ENCODE measurements at regions not wholly inside any gene's neighbourhood (a gene's known extent, or its start where the extent isn't known, plus 50 kb on each side); places are given as distances from the start of the nearest gene placed in this dataset.

DNA sequence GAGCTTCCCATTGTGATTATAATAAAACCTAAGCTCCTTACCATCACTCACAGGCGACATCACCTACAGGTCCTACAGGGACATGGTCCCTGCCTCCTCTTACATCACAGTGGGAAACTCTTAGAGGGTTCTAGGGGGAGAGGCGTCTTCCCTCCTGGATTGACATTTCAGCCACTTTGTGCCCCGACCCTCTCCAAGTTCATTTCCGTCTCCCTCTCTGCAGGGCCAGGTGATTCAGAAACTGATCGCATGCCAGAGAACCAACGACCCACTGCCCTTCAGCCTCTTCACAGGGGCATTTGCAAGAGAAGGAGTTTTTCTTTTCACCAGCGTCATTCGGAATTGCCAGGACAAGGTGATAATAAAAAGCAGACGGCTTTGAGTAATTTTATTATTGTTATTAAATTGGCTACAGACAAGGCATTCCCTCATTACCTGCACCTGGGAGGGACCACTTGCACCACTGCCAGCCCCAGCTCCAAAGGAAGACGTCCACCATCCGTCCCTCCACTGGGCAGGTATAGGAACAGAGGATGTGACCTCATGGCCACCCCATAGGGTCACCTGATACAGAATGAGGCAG is 85.8 kb upstream of the CUX1 start:
- TF ChIP-seq, protein P1, sequence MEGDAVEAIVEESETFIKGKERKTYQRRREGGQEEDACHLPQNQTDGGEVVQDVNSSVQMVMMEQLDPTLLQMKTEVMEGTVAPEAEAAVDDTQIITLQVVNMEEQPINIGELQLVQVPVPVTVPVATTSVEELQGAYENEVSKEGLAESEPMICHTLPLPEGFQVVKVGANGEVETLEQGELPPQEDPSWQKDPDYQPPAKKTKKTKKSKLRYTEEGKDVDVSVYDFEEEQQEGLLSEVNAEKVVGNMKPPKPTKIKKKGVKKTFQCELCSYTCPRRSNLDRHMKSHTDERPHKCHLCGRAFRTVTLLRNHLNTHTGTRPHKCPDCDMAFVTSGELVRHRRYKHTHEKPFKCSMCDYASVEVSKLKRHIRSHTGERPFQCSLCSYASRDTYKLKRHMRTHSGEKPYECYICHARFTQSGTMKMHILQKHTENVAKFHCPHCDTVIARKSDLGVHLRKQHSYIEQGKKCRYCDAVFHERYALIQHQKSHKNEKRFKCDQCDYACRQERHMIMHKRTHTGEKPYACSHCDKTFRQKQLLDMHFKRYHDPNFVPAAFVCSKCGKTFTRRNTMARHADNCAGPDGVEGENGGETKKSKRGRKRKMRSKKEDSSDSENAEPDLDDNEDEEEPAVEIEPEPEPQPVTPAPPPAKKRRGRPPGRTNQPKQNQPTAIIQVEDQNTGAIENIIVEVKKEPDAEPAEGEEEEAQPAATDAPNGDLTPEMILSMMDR (conservative IDR thresholded peaks at IDR 0.05; ENCODE audit: low read length), result no peak
- no peak overlapping the region for H3K4me3 ChIP-seq (ENCODE audit: low read length)
- no peak for DNase-seq (ENCODE audit: low read depth)

DNA sequence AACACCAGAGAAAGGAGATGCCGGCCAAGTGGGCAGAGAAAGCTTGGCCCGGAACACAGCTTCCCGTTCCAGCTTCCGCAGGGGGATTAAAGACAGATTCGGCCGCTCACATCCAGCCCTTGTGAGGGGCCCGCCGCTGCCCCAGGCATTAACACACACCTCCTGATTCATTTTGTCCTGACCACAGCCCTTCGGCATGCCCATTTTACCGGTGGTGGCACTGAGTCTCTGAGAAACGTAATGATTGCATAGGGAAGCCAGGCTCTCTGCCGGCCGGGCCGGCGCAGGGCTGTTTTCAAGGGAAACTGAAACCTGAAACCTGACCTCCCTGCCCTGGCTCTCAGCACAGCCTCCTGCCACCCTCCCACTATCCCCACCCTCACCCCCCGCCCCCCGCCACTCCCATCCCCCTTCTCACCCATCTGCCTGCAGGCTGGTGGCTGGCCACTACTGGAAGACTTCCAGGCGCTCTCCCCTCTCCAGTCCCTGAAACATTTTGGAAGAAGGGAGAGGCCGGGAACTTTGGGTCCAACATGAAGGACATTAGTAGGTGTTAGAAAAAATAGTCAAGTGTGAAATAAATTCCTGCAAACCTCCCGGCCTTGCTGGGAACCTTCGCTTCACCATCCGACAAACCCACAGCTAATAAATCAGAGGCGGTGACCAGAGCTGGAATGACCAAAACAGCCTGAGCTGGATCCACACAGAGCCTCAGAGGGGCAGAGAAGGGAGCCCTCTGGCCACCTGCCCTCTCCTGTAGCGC is 83.5 kb upstream of the CUX1 start:
- peak; percentile 45 for DNase-seq (ENCODE audit: low read depth)
- H3K4me3 ChIP-seq (ENCODE audit: low read length), result peak overlapping the region; percentile 46

DNA sequence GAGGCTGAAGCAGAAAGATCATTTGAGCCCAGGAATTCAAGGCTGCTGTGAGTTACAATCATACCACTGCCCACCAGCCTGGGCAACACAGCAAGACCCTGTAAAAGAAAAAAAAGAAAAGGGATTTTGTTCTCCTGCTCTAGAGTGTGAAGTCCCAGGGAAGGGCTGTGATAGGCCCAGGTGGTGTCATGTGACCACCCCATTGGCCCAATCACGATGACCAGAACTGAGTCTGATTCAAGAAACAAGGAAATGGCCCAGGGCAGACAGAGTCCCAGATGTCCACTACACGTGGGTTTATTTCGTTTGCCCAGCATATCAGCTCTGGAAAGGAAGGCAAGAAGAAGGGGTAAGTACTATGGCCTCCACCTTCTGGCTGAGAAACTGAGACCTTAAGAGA is 81.3 kb upstream of the CUX1 start:
- TF ChIP-seq, protein P1 (conservative IDR thresholded peaks at IDR 0.05; ENCODE audit: low read length), result no peak
- DNase-seq (ENCODE audit: low read depth), result no peak
- H3K4me3 ChIP-seq (ENCODE audit: low read length), result no peak overlapping the region

More for the DNA sequence above, 83.5 kb upstream of the CUX1 start:
- TF ChIP-seq, protein P1 (conservative IDR thresholded peaks at IDR 0.05; ENCODE audit: low read length), result no peak

- no peak for DNase-seq (ENCODE audit: low read depth)
- H3K4me3 ChIP-seq (ENCODE audit: low read length), result no peak overlapping the region
- TF ChIP-seq, protein P1 (conservative IDR thresholded peaks at IDR 0.05; ENCODE audit: low read length), result no peak
These were observed 77.5 kb upstream of the CUX1 start for GRCh38 chr7:101739775-101740398.

DNA sequence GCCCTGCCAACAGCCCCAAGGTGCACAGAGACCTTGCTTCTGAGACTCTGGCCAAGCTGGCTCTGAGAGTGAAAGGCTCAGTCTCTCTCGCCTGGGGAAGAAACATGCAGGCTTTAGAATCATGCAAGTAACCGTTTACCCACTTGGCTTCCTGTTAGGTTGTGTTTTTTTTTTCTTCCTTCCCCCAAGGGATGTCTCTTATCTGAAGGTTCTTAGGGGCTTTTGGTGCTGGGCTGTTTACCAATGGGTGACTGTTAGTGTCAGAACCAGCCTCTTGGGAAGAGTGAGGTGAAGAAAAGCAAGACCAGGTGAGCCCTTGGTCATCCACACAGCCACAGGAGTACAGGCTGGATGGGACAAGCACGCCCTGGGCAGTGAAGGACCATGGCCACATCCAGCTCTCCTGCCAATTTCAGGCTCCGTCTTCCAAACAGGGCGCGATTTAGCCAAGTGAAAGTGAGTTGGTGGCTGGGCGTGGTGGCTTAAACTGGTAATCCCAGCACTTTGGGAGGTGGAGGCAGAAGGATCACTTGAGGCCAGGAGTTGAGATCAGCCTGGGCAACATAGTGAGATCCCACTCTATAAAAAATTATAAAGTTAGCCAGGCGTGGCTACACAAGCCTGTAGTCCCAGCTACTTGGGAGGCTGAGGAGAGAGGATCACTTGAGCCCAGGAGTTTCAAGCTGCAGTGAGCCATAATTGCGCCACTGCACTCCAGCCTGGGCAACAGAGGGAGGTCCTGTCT is 76.3 kb upstream of the CUX1 start:
- TF ChIP-seq, protein P1 (conservative IDR thresholded peaks at IDR 0.05; ENCODE audit: low read length), result no peak
- no peak for DNase-seq (ENCODE audit: low read depth)
- H3K4me3 ChIP-seq (ENCODE audit: low read length), result no peak overlapping the region

DNA sequence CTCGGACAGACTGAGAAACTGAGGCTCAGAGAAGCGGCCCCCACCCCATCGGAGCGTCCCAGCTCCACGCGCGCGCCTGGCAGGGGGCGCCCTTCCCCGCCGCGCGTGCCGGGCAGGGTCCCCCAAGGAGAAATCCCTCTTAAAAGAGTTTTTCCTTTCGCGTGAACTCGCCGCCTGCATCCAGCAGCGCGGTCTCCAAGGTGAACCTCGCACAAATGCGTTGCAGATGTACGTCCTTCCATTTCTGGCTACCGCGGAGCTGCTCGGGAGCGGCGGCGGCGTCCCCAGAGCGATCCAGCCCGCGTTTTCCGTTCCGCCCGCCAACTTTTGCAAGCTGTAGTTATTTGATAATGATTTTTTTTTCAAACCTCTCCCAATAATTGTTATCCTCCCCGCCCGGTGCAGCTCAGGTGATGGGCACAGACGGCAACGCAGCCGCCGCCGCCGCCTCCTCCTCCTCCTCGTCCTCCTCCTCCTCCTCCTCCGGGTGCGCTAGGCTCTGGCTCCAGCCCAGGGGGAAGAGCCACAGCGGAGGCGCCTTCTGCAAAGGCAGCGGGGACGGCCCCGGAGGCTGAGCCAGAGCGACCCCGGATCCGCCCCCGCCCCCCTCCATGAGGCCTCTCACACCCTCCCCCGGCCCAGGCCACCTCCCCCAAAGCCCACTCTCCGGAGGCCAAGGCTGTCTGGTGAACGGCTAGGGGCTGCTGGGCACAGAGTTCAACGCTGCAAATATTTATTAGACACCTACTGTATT is 74.0 kb upstream of the CUX1 start:
- peak overlapping the region; percentile 48 for H3K4me3 ChIP-seq (ENCODE audit: low read length)
- peak; percentile 66 for DNase-seq (ENCODE audit: low read depth)

More for the DNA sequence above, 74.0 kb upstream of the CUX1 start:
- TF ChIP-seq, protein P1 (conservative IDR thresholded peaks at IDR 0.05; ENCODE audit: low read length), result peak; percentile 39
